ENCODE measurements at regions not wholly inside any gene's neighbourhood (a gene's known extent, or its start where the extent isn't known, plus 50 kb on each side); places are given as distances from the start of the nearest gene placed in this dataset.

DNA sequence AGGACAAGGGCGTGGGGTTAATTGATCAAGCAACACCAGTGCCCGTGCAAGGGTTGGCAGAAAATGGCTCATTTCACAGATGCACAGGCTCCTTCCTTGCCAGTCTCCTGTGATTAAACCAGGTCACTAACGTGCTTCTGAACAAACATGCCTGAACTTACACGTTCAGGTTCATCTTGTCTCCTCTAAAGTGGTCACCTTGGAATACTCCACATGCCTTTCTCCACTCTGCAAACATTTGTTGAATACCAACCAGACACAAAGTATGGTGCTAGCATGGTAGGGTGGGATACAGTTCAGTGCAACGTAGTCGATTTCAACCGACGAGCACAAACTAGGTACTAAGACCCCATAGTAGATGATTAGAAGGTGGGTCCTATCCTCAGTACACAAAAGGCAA lies 72.6 kb upstream of the PTPRT start:
- no peaks in the 10 kb centered on the region for H3K27me3 Mint-ChIP-seq
- H3K36me3 Mint-ChIP-seq (ENCODE audit: low read depth): no peaks in the 10 kb centered on the region
- ChIA-PET CTCF (no interaction called here), POLR2A (no interaction called here)
- no peak overlapping the region for H3K27ac Mint-ChIP-seq
- ATAC-seq: no peak
- TF ChIP-seq, protein P1, sequence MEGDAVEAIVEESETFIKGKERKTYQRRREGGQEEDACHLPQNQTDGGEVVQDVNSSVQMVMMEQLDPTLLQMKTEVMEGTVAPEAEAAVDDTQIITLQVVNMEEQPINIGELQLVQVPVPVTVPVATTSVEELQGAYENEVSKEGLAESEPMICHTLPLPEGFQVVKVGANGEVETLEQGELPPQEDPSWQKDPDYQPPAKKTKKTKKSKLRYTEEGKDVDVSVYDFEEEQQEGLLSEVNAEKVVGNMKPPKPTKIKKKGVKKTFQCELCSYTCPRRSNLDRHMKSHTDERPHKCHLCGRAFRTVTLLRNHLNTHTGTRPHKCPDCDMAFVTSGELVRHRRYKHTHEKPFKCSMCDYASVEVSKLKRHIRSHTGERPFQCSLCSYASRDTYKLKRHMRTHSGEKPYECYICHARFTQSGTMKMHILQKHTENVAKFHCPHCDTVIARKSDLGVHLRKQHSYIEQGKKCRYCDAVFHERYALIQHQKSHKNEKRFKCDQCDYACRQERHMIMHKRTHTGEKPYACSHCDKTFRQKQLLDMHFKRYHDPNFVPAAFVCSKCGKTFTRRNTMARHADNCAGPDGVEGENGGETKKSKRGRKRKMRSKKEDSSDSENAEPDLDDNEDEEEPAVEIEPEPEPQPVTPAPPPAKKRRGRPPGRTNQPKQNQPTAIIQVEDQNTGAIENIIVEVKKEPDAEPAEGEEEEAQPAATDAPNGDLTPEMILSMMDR (IDR thresholded peaks at IDR 0.05): no peak
- H3K4me1 Mint-ChIP-seq (ENCODE audit: low read depth): no peaks in the 10 kb centered on the region
- DNase-seq: no peak
- no peaks in the 10 kb centered on the region for H3K9me3 Mint-ChIP-seq
- no peak overlapping the region for H3K4me3 Mint-ChIP-seq
- intact Hi-C loops (cut with micrococcal nuclease): no loop called here

- DNase-seq (no peak), ATAC-seq (no peak)
- intact Hi-C loops (cut with micrococcal nuclease): no loop called here
- Mint-ChIP-seq H3K27me3 (no peaks in the 10 kb centered on the region), H3K4me3 (no peak overlapping the region), H3K36me3 (ENCODE audit: low read depth) (no peaks in the 10 kb centered on the region), H3K9me3 (no peaks in the 10 kb centered on the region), H3K27ac (no peak overlapping the region), H3K4me1 (ENCODE audit: low read depth) (no peaks in the 10 kb centered on the region)
- ChIA-PET CTCF (no interaction called here), POLR2A (no interaction called here)
- TF ChIP-seq, protein P1 (IDR thresholded peaks at IDR 0.05): no peak
Measured at GRCh38 chr20:43255877-43256276, 66.2 kb upstream of the PTPRT start.

DNA sequence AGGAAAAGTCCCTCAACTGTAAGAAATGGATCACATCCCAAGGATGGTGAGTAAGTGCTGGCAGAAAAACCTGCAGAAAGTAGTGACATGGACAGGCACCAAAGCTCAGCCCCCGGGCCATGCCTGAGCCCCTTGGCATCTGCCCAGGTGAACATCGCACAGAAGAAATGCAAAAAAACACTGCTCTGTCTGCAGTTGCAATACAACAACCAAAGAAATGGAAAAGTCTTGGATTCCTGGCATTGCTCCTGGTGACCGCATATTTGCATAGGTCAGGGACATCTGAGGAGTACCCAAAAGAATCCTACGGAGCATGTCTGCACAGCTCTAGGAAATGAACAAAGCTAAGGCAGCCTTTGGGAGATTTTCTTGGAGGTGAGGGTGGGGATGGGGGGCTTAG lies 63.1 kb upstream of the PTPRT start:
- CTCF ChIA-PET: no interaction called here
- POLR2A ChIA-PET: no interaction called here
- TF ChIP-seq, protein P1 (IDR thresholded peaks at IDR 0.05): no peak
- Mint-ChIP-seq H3K27me3 (no peaks in the 10 kb centered on the region), H3K36me3 (ENCODE audit: low read depth) (no peaks in the 10 kb centered on the region), H3K4me1 (ENCODE audit: low read depth) (no peaks in the 10 kb centered on the region), H3K9me3 (no peaks in the 10 kb centered on the region), H3K27ac (no peak overlapping the region), H3K4me3 (no peak overlapping the region)
- no peak for ATAC-seq
- intact Hi-C loops (cut with micrococcal nuclease): no loop called here
- DNase-seq: no peak

DNA sequence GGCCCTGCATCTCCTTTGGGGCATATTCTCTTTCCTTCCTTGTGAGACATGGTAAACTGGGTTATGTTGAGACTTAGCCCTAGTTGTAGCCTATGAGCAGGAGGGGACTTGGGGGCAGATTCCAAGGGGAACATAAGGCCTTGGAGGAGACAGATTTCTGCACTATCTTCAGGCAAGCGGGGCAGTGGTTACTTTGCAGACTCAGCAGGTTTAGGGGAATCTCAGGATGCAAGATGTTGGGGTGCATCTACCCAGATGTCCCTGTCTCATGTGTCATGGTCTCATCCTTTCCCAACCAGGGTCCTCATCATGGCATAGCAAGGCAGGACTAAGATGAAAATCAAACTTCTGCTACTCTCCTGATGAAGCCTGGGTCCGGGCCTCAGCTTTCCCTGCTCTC lies 58.6 kb upstream of the PTPRT start:
- no peak for DNase-seq
- TF ChIP-seq, protein P1 (IDR thresholded peaks at IDR 0.05): no peak
- Mint-ChIP-seq H3K27ac (no peak overlapping the region), H3K4me1 (ENCODE audit: low read depth) (no peaks in the 10 kb centered on the region), H3K4me3 (no peak overlapping the region), H3K36me3 (ENCODE audit: low read depth) (no peaks in the 10 kb centered on the region), H3K27me3 (peaks cover 6% of the 10 kb centered on the region), H3K9me3 (no peaks in the 10 kb centered on the region)
- CTCF ChIA-PET: no interaction called here
- no peak for ATAC-seq
- POLR2A ChIA-PET: interaction anchor here (1.7 kb wide), 1 partner anchor 13 kb away, joined by 3 read pairs; no protein-coding TSS in a partner anchor
- intact Hi-C loops (cut with micrococcal nuclease): no loop called here

DNA sequence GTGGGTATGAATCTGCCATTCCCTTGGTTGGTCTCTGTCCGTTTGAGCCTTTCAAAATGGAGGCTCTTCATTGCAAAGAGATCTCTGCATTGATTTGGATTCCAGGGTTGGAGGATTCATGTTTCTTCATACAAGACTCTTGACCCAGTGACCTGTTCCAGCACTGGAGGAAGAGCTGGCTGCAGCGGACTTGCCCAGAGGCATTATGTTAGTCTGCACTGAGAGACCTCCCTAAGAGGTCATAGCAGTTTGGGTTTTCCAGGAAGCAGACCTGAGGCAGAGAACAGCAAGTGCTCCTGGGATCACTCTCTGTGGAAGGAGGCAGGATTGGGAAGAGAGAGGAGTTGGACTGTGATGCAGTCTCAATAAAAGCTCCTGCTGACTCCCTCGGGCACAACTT lies 57.7 kb upstream of the PTPRT start:
- no peaks in the 10 kb centered on the region for H3K36me3 Mint-ChIP-seq (ENCODE audit: low read depth)
- no peaks in the 10 kb centered on the region for H3K9me3 Mint-ChIP-seq
- H3K27me3 Mint-ChIP-seq: peaks cover 6% of the 10 kb centered on the region
- intact Hi-C loops (cut with micrococcal nuclease): no loop called here
- POLR2A ChIA-PET: no interaction called here
- no peak overlapping the region for H3K27ac Mint-ChIP-seq
- ATAC-seq (no peak), DNase-seq (no peak)
- no peaks in the 10 kb centered on the region for H3K4me1 Mint-ChIP-seq (ENCODE audit: low read depth)
- no peak overlapping the region for H3K4me3 Mint-ChIP-seq
- CTCF ChIA-PET: no interaction called here
- TF ChIP-seq, protein P1 (IDR thresholded peaks at IDR 0.05): no peak

Measured in activated CD8-positive, alpha-beta T cell treated with anti-CD3 and anti-CD28 coated beads for 36 hours (primary cell).